Adrenal gland (tissue), 9 donors: ENCODE measurements at regions not wholly inside any gene's neighbourhood (a gene's known extent, or its start where the extent isn't known, plus 50 kb on each side); places are given as distances from the start of the nearest gene placed in this dataset.
A peak's percentile ranks its signal among the peaks of the same experiment; 100 is the strongest.

Experiments
- DNase-seq, 7 donors: peaks; one replicate each; pipeline ENCODE4 v3.0.0-alpha.2; 2019 to 2020
- H3K27ac ChIP-seq, 5 donors: fragments of 200-600 bp; sonication (generic) in 4 of 5; 1 replicate in 3 of 5; 2 replicates in 2 of 5; pipeline versions ENCODE4 v1.5.1 to v1.8.0; 2016 to 2020; ENCODE audit warnings: mild to moderate bottlenecking in 1 of 5
- H3K27me3 ChIP-seq: fragments of 200-600 bp; 2 replicates; pipeline ENCODE4 v1.8.0; 2021
- H3K36me3 ChIP-seq, 2 donors: fragments of 200-600 bp; replicated peaks in 1 of 2; 1 replicate in 1 of 2; 2 replicates in 1 of 2; pipeline versions ENCODE4 v1.5.1 to v1.8.0; 2018 to 2022
- H3K4me1 ChIP-seq, 2 donors: fragments of 200-600 bp; replicated peaks in 1 of 2; 1 replicate in 1 of 2; 2 replicates in 1 of 2; pipeline versions ENCODE4 v1.5.1 to v1.8.0; 2018 to 2021
- H3K4me3 ChIP-seq, 4 donors: fragments of 200-600 bp; sonication (generic) in 3 of 4; one replicate each; pipeline ENCODE4 v1.5.1; 2016 to 2018
- H3K9me3 ChIP-seq, 3 donors: fragments of 200-600 bp; sonication (generic) in 1 of 3; replicated peaks in 1 of 3; 1 replicate in 2 of 3; 2 replicates in 1 of 3; pipeline versions ENCODE4 v1.5.1 to v1.8.0; 2016 to 2021
- CTCF ChIP-seq, 6 experiments: fragments of 450-650 bp in 4 of 6; fragments of 200-600 bp in 2 of 6; sonication (generic) in 1 of 6; IDR thresholded peaks; 1 replicate in 5 of 6; 2 replicates in 1 of 6; pipeline versions ENCODE4 v1.5.1 to v1.8.0; 2016 to 2021; ENCODE audit warnings: antibody characterized with exemption in 6 of 6, mild to moderate bottlenecking in 2 of 6, moderate library complexity in 1 of 6
- POLR2A ChIP-seq, 2 donors: fragments of 450-650 bp; IDR thresholded peaks; one replicate each; pipeline ENCODE4 v1.6.1; 2017; ENCODE audit warnings: antibody characterized with exemption in 2 of 2, mild to moderate bottlenecking in 2 of 2, moderate library complexity in 1 of 2
- WGBS, 4 donors: extraction: QIAGEN DNeasy Blood & Tissue Kit in 2 of 4; methylation state at CpG; one replicate each; pipeline versions ENCODE4 v1.1.5 to v1.1.7; 2013 to 2017; 5-methylcytosine and 5-hydroxymethylcytosine counted together
- intact Hi-C, 2 donors: fragments of 100-400 bp; cut with DNase I; formaldehyde crosslinking; loops; one replicate each; pipeline versions ENCODE4 v1.14.1 to v1.15.0; 2022 to 2023
- donor health status: healthy with polysubstance abuse.
- donor health status: Bipolar disorder and iron deficiency.
- donor health status: DM: yes; HTN: yes; CAD: no.
- donor health status: DM: no; HTN: no; CAD: no.
- donor health status: DM: no; HTN: no; CAD: no.

- peak in 1 of 7 donors; percentile 36 for DNase-seq
- Histone ChIP-seq H3K4me3 (no peak overlapping the region), H3K9me3 (no peaks in the 10 kb centered on the region), H3K36me3 (no peaks in the 10 kb centered on the region), H3K4me1 (peaks cover 0 to 17% of the 10 kb centered on the region in 2 donors), H3K27me3 (no peaks in the 10 kb centered on the region), H3K27ac (no peak overlapping the region)
- TF ChIP-seq POLR2A (IDR thresholded peaks at IDR 0.05) (no peak), CTCF (IDR thresholded peaks at IDR 0.05) (no peak)
- intact Hi-C loops: no loop called here
- WGBS, 4 donors: 86 to 93% (median 91%) methylated on average over 2 to 4 of the region's 4 CpGs
Measured at GRCh38 chr18:10012526-10012925, 98.7 kb downstream of the VAPA start.

GRCh38 chr18:10013621-10014543, 100.1 kb downstream of the VAPA start:
- Histone ChIP-seq H3K4me1 (peaks cover 0 to 17% of the 10 kb centered on the region in 2 donors), H3K4me3 (no peak overlapping the region), H3K9me3 (no peaks in the 10 kb centered on the region), H3K27ac (no peak overlapping the region), H3K36me3 (no peaks in the 10 kb centered on the region), H3K27me3 (no peaks in the 10 kb centered on the region)
- intact Hi-C loops: no loop called here
- peak in 1 of 7 donors; percentile 38 for DNase-seq
- TF ChIP-seq POLR2A (IDR thresholded peaks at IDR 0.05): no peak
- no peak for TF ChIP-seq CTCF (IDR thresholded peaks at IDR 0.05)
- WGBS, 4 donors: 83 to 87% (median 84%) methylated on average over 17 of the region's 17 CpGs

DNA sequence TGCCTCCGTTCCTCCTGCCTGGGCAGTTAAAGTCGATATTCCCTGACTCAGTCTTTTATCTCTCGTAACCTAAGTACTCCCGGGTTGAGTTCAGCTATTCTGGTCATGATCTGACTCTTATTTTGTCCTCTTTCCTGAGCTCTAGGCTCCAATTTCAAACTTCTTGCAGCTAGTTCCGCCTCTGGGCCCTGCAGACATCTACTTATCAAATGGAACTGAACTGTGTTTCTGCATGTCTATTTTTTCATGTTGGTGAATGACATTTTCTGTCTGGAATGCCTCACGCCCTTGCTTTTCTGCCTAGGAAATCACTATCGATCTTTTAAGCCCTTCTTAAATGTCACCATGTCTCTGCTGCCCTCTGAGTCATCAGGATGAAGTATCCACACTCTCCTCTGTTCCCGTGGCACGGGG, 101.5 kb downstream of the VAPA start:
- intact Hi-C loops: no loop called here
- peak overlapping the region in 2 of 5 donors; percentile 7 to 18 for H3K27ac ChIP-seq
- TF ChIP-seq POLR2A (IDR thresholded peaks at IDR 0.05) (no peak), CTCF (IDR thresholded peaks at IDR 0.05) (no peak)
- WGBS, 4 donors: 34 to 45% (median 38%) methylated on average over 9 of the region's 9 CpGs
- no peak overlapping the region for H3K4me3 ChIP-seq
- H3K36me3 ChIP-seq: no peaks in the 10 kb centered on the region
- H3K4me1 ChIP-seq: peaks cover 0 to 17% of the 10 kb centered on the region in 2 donors
- no peaks in the 10 kb centered on the region for H3K9me3 ChIP-seq
- no peaks in the 10 kb centered on the region for H3K27me3 ChIP-seq
- DNase-seq: no peak

GRCh38 chr18:10015941-10016819, 102.4 kb downstream of the VAPA start:
- no peaks in the 10 kb centered on the region for H3K36me3 ChIP-seq
- no peak overlapping the region for H3K4me3 ChIP-seq
- TF ChIP-seq POLR2A (IDR thresholded peaks at IDR 0.05): no peak
- peak in 1 of 6 experiments; percentile 10 for TF ChIP-seq CTCF (IDR thresholded peaks at IDR 0.05)
- WGBS, 4 donors: 63 to 74% (median 70%) methylated on average over 5 to 7 of the region's 7 CpGs
- H3K9me3 ChIP-seq: no peaks in the 10 kb centered on the region
- H3K27me3 ChIP-seq: no peaks in the 10 kb centered on the region
- intact Hi-C loops: no loop called here
- no peak for DNase-seq
- peaks cover 0 to 17% of the 10 kb centered on the region in 2 donors for H3K4me1 ChIP-seq
- H3K27ac ChIP-seq: peak overlapping the region in 1 of 5 donors; percentile 74
